ENCODE measurements at regions not wholly inside any gene's neighbourhood (a gene's known extent, or its start where the extent isn't known, plus 50 kb on each side); places are given as distances from the start of the nearest gene placed in this dataset.

DNA sequence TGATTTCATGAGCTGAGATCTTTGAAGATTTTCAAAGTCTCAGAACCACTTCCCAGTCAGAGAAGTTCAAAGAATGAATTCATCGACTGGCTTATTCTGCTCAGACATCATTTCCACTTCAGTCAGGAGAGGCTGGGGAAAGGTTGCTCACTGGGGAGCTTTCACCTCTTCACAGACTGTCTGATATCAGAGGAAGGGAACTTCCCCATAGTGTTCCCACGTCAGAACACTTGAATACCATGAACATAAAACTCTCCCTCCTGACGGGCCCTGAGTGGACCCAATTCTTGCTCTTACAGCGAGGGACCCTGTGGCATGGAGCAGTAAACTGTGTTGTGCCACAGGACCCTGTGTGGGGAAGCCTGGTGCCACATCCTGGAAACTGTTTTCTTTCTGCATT is 492.6 kb downstream of the COG6 start:
- DNase-seq = no peak

DNA sequence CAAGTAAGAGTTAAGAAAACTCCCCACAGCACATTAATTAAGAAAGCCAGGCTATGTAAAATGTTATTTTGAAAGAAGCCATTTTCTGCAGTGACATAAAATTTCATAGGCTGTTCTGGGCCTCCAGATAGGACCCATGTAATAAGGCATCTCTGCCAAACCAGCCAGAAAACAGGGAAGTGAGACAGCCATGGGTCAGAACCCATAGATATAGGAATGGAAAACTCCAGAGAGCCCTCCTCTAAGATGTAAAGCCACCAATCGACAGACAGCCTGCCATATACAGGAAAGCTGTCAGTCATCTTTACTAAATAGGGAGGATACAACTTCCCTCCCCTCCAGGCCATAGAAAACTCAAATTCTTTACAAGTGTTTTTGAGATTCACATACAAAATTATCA is 493.3 kb downstream of the COG6 start:
- DNase-seq = no peak

DNA sequence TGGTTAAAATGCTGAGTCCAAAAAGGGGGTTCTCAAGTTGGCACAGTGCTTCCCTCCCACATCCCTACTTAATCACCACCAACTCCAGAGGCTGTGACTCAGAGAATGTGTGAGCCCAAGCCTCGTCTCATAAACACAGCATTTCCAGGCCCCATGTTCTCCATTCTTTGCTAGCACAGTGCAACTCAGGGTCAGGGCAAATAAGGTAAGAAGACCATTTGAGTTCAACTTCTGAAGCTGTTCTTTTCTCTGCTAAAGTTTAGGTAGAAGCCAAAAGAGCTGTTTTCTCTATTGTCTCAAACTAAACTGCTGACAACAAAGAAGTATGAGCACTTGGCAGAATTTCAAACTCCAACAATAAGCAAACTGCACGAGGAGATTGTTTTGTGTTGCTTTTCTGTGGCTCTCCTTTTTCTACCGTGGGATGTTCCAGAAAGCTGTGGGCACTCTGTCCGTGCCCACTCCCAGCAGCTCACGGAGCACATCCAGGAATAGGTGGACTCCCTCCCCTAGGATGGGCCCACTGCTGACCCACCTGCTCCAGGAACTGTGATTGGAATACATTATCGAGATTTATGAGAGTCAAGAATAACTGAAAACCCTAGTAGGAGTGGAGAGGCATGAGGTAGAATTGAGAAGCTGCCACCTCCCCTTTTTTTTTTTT is 494.3 kb downstream of the COG6 start:
- peak; percentile 53 for DNase-seq

DNA sequence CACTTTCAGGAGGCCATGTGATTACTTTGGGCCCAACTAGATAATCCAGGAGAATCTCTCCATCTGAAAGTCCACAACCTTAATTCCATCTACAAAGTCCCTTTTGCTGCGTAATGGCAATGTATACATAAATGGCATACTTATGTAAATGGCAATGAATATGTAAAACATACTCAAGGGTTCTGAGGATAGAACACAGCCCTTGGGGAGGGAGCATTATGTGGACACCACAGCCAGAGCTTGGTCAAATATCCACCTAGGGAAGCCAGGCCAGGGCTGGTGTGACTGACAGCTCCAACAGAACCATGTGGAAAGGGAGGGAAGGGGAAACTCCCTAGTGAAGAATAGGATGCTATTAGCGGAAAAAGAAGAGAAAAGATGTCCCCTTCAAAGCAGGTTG is 496.2 kb downstream of the COG6 start:
- DNase-seq = no peak

DNA sequence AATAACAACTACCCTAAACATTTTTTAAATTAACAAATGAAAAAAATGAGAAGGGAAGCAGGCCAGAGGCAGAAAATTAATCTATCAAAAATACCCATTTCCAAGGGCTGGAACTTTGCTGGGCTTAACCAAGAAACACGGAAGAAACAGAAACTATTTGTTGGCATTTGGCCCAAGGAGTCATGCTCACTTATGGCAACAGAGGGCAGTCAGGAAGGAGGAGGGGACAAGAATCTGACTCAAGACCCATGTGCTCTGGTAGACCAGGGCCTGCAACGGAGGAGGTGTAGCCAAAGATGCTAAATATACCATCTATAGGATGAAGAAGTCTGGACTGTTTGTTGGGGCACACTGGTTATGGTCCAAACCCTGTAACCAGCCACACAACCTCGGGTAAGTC is 496.7 kb downstream of the COG6 start:
- no peak for DNase-seq

DNA sequence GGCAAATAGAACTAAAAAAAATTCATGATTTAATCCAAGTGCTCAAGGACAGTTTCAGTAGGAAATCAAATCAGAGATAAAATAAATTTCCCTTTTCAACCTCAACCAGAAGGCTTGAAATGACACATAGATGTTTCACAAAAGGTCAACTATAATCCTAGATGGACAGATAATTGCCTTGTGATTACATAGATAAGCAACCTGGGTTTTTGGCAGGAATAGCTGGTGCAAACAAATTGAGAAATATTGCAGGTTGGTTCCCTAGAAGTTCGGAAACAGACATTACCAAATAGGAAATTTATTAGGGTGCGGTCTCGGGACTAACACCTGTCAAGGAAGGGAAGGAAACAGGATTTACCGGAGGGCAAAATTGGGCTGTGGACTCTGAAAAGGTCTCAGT is 497.5 kb downstream of the COG6 start:
- DNase-seq = no peak

DNA sequence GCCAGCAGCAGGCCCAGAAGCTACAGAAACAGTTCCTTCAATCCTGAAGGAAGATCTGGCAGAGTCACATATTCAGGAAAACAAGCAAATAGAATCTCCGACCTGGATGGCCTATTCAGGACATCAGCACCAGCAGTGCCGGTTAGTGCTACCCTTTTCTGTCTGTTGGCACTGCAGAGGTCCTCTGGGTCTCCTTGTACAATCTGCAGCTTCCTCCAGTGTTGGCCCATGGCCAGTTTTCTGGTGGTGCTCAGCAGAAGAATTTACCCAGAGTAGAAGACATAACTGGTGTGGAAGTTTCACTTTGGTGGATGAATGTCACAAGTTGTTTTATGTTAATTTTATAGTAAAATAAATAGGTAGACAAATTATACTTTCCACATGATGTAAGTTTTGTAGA is 498.1 kb downstream of the COG6 start:
- no peak for DNase-seq

DNA sequence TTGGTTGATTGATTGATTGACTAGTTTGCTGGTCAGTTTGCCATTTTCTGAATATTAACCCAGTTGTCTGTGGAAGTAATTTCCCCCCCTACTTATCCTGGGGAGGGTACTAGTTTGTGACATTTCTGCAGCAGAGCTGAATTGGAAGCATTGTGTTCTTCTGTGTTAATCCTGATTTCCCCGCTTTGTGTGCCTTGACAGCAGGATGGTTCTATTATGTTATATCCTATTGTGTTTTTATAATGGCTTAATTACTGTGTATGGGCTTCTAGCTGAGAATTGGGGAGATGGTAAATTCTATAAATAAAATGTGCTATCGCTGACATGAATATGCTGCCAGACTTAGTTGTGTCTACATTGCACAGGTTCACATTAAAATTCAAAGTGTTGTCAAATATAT is 499.7 kb downstream of the COG6 start:
- DNase-seq = no peak

DNA sequence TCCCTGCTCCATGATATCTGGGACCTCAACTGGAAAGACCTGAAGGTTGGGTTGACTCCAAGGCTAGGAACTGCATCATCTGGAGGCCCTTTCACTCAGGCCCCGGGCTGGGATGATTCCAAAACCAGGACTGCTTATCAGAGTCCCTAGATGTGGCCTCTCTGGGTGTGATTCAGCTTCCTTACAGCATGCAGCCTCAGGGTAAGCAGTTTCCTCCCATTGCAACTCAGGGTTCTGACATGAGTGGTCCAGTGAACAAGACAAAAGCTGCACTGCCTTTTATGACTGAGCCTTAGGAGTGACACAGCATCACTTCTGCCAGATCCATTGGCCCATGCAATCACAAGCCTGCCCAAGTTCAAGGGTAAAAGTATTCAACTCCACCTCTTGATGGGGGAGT is 502.8 kb downstream of the COG6 start:
- no peak for DNase-seq

DNA sequence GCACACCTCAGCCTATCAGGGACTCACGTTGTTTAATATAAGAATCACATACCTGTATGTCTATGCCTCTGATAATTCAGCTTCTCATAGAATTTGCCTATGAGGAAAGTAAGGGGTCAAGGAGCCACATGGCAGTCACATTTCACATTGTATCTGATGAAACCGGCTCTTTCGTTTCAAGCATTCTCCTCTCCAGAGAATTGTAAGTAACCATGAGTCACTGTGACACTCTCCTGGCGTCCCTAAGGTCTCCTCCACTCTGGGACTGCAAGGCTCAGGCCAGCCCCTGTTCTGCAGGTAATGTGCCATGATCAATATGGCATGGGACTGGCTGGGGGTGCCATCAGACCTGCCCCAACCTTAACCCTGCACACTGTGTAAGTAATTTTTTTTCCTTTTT is 503.3 kb downstream of the COG6 start:
- no peak for DNase-seq

DNA sequence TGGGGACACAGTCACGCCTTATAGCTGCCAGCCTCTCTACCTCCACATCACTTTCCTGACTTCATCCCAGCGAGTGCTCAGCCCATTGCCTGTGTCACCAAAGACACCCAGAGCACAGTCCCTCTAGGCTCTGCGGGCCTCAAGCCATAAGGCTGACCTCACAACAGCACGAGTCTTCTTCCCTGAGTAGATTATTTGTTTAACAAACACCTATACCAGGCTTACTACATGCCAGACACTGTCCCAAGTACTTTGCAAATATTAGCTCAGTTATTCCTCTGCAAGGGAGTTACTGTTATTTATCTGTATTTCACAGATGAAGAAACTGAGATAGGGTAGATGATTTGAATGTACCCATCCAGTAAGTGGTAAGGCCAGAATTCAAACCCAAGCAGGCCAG is 504.3 kb downstream of the COG6 start:
- DNase-seq = no peak

DNA sequence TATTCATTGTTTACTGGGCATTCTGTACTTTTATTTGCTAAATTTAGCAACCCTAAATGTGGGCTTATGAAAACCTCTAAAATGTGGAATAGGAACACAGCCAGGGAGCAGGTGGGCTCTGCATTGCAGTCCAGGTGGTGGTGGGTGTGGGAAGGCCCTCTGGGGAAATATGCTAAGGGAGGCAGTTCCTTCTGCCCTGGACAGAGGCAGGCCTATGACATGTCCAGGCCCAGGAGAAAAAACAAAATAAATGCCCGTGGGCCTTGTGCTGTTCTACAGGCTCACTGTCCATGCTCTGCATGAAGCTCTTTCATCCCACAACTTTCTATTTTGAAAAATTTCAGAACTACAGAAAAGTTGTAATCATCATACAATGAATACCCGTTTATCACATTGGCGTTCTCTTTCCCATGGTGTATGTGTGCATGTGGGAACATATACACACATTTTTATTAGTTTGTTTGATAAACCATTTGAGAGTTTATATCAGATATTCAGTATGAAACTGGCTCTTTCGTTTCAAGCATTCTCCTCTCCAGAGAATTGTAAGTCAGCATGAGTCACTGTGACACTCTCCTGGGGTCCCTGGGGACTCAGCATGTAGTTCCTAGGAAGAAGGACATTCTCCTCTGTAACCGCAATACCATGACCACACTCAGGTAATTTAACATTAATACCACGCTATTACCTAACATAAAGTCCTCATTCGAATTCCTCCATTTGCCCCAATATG is 505.3 kb downstream of the COG6 start:
- DNase-seq = no peak

DNA sequence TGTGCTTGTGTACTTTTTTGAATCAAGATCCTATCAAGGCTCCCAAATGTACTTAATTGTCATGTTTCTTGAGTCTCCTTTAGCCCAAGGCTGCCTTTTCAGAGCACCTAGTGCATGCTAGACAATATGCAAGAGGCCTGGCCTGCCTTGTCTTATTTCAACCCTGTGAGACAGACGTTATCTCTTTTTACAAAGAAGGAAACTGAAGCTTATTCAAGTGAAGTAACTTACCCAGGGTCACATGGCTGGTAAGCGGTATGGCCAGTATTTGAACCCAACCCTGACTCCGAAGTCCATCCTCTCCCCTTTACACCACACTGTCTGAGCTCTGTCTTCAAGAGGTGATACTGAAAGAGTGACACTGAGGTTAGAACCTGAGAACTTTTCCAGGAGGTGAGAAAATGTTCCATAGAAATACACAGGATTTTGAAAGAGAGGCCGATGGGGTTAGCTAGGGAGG is 505.1 kb downstream of the FOXO1 start:
- no peak for DNase-seq

DNA sequence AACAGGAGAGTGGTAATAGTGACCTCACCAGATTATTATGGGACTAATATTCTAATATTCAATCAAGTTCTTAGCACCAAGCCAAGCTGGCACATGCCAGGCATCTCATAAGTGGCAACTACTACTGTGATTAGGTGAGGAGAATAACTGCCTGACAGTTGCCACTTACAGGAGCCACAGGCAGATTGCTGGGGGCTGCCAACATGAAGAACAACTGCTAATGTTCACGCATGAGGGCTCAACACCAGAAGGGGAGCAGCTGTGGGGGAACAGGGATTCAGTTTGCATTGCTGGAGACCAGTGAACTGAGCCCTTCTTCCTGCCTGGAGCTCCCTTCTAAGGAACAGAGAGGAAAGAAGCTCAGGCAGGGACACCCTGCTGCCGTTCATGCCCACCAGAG is 504.5 kb downstream of the FOXO1 start:
- DNase-seq = no peak

DNA sequence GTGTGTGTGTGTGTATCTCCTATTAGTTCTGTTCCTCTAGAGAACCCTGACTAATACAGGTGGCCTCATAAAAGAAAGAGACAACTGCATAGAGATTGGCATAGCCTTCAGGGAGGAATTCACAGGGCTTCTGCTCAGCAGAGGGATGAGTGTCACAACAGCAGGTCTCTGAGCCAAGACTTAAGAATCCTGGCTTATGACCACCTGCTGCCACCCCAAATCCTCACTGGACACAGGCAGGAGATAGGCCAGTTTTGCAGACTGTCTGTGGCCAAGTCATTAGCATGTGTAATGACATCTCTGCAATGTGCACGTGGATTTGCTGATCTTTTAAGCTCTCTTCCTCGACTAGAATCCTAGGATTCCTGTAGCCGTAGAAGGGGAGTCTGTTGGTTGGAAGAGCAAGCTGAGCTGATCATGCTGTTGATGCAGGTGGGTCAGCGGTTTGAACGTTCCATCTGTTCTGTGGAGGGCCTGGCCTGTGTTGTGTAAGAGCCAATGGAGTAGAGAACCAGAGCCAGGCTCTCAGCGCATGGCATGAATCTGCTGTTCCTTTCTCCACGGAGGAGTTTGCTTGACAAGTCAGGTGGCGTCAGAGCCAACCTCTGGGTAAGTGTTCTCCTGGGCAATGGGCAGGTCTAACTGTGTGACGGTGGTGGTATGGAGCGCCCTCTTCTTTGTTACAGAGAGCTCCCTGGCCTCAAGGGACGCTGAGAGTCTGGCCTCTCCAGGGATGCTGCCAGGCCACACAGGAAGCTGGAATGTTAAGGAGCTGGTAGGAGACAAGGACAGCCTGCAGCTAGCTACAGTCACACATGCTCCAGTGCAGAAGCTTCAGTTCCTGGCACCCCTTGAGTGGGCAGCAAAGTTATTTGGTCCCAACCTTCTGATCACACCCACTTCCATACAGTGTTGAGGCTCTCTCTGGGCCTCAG is 503.1 kb downstream of the FOXO1 start:
- DNase-seq = no peak

DNA sequence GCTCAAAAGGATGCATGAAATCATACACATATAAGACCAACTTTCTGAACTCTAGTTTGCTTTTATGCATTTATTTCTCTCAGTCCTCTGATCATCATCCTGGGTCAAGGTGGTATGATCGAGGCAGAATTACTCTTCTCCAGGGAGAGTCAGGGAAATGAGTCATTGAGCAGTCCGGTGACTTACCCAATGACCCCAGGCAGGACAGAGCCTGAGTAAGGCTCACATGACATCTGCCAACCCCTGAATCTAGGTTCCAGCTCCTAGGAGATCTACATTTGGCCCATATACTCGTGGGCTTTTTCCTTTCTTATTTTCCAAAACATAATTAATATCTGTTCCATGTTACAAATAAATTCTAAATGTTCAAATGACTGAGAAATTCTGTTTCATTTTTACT is 502.3 kb downstream of the FOXO1 start:
- DNase-seq = no peak

DNA sequence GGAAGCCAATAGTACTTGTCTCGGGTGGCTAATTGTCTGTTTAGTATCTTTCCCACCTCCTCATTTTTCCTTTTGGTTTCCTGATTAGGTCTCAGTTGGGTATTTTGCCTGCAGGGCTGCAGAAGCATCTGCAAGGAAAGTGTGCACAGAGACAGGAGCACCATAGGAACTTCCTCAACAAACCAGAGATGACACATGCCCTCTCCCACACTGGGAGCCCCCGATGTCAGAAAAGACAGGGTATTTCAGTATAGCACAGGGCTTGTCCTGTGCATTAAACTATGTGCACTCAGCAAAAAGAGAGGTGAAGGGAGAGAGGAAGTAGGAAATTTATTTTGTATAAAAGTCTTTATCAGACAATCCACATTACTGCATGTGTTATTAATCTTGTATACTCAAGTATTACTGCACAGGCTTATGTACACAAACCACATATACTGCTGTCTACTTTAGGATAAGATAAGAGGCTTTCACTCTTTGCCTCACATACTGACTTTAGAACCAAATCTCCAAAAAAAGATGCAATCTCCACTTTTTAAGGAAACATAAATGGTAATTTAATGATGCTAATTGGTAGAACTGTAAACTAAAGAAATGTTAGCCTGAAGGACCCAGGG is 501.0 kb downstream of the FOXO1 start:
- no peak for DNase-seq

DNA sequence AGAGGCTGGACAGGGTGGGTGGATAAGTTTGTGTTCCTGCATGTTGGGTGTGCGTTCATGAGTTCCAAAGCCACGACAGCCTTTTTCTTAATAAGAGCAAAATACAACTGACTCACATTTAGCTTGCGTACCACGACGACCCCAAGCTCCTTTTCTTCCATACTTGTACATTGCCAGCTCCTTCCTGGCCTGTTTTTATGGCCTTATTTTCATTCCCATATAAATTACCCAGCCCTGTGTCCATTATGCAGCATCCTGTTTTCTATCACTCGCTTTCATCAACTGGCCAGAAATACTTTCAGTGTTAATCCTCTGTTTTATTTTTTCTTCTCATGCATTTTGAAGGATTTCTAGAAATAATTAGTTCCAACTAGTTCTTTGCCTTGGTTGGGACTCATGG is 499.1 kb downstream of the FOXO1 start:
- DNase-seq = no peak

DNA sequence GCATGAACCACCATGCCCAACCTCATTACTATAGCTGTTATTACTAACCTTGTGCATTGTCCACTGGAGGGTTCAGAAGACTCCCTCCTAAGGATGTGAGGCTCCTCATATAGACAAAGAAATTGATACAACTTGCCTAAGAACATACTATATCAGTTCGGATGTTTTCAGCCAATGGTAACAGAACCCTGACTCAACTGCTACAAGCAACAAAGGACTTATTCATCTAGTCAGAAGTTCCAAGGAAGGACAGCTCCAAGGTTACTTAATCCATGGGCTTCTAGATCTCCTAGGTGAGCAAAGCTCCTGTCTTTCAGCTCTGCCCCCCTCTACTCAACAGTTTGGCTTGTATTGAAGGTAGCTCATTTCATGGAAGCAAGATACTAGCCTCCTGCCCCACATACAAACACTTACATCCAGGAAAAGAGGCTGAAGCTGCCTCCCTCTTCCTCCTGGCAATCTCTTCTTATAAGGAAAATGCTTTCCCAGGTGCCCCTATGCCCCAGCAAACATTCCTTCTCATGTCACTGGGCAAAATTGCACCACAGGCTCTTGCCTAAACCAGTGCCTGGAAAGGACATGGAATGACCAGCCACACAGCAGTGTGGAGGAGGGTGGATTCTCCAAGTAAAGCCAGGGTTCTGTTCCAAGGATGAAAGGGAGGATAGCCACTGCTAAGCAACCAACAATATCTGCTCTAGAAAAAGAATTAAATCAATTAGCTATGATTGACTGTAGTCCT is 497.8 kb downstream of the FOXO1 start:
- DNase-seq = no peak

DNA sequence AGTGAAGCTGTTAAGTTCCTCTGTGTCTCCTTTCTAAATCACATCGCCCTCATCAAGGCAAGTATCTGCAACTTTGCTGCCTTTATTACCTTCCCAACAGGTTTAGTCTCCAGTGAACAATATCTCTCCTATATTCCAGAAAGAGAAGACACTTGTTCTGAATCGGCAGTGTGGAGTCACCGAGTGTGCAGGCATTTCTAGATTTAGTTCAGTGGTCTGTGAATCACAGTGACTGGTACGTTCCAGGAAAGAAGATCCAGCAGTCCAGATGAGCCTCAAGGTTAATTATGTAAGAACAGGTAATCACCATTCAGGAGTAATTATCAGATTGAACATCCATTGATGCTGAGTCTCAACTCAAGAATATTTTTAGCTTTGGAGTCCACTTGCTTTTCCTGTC is 497.0 kb downstream of the FOXO1 start:
- no peak for DNase-seq

DNA sequence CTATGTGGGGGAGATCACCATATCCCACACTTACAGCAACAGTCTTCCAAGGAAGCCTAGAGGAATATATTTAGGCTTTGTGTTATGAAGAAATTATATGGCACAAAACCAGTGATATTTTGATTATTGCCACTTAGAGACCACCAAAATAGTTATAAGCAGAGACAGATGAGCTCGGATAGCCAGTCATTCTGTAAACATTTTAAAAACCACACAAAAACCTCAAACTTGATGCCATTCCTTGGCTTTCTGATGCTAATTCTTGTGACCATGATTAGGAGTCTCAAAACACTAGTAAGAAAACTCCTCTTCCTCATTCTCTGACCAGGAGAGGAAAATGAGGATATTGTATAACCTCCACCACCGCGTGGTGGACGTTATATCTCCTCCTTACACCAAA is 496.4 kb downstream of the FOXO1 start:
- no peak for DNase-seq

DNA sequence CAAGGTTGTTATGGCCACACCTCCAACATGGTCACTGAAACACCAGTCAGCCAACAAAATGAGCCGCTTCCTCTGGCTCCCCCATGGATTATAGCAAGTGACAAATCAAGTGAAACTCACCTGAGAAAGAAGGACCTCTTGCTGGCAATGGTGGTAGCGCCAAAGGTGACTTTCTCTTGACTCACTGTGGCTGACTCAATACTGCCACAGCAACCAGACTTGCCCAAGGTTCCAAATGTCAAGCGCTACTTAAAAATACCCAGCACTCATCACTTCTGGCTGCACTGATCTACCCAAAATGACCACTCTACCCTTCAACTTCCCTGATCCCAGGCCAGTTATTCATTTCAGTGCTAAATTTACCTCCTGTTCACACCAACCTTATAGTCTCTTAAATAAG is 495.5 kb downstream of the FOXO1 start:
- no peak for DNase-seq
